HCT116 (cell line): ENCODE measurements at regions not wholly inside any gene's neighbourhood (a gene's known extent, or its start where the extent isn't known, plus 50 kb on each side); places are given as distances from the start of the nearest gene placed in this dataset.

ENCODE experiments used
- ATAC-seq: fragments of 200-7000 bp; cut with Tn5 transposase; 2 replicates; pipeline ENCODE4 v1.9.1; 2020; ENCODE audit warnings: mild to moderate bottlenecking, moderate library complexity
- BruUV-seq: library from RNA; stranded (reverse); fragments of 400-500 nt; replicated peaks from 2 replicates; lab custom pipeline; 2021; lab: Mats Ljungman, UMichigan
- CTCF ChIA-PET: fragments of 300-600 bp; sonication (Branson Sonifier 250); formaldehyde crosslinking; loops from one replicate; lab custom pipeline; 2021; ENCODE audit warnings: antibody characterized with exemption; lab: Charles Lee
- POLR2A ChIA-PET: fragments of 300-600, 350-600 bp; sonication (Branson Sonifier 250); formaldehyde crosslinking; loops from one replicate; lab custom pipeline; 2021; ENCODE audit warnings: antibody characterized with exemption; lab: Charles Lee
- RAD21 ChIA-PET, 2 experiments: fragments of 300-600 bp; sonication (Branson Sonifier 250); formaldehyde crosslinking; loops; one replicate each; lab custom pipeline; 2023; ENCODE audit warnings: low total read pairs in 2 of 2; ENCODE audit not compliant: uncharacterized antibody in 2 of 2, unreplicated experiment in 2 of 2, low non-redundant PET in 1 of 2; lab: Charles Lee
- DNase-seq: peaks from one replicate; pipeline ENCODE4 v3.0.0-alpha.2; 2010; ENCODE audit warnings: low read depth, low spot score
- H2AFZ ChIP-seq: fragments of 200-600 bp; shearing (Covaris generic), sonication (generic); 2 replicates; pipeline ENCODE4 v1.6.1; 2017; ENCODE audit warnings: low read depth, mixed run types, mixed read lengths, antibody characterized with exemption, low read length; ENCODE audit not compliant: poor library complexity, severe bottlenecking
- H3K27ac ChIP-seq: 2 replicates; pipeline ENCODE4 v1.5.1; 2012; ENCODE audit warnings: low read depth, low read length
- H3K27me3 ChIP-seq: fragments of 200-600 bp; sonication (generic); 2 replicates; pipeline ENCODE4 v1.6.1; 2016; ENCODE audit warnings: mixed run types, low read length, mixed read lengths; ENCODE audit not compliant: insufficient read depth
- H3K36me3 ChIP-seq, 2 experiments: fragments of 200-500 bp in 1 of 2; fragments of 200-600 bp in 1 of 2; sonication (Bioruptor generic) in 1 of 2; sonication (generic) in 1 of 2; 2 replicates each; pipeline versions ENCODE4 v1.5.1 to v1.6.1; 2014 to 2016; ENCODE audit warnings: low read length in 2 of 2, inconsistent platforms in 1 of 2, mixed read lengths in 1 of 2, mixed run types in 1 of 2; ENCODE audit not compliant: insufficient read depth in 2 of 2, control insufficient read depth in 1 of 2
- H3K4me1 ChIP-seq, 2 experiments: fragments of 200-600 bp in 1 of 2; sonication (generic) in 1 of 2; 2 replicates each; pipeline versions ENCODE4 v1.5.1 to v1.6.1; 2012 to 2017; ENCODE audit warnings: low read length in 2 of 2, inconsistent platforms in 1 of 2, mild to moderate bottlenecking in 1 of 2, mixed read lengths in 1 of 2, mixed run types in 1 of 2, moderate library complexity in 1 of 2; ENCODE audit not compliant: insufficient read depth in 2 of 2, control insufficient read depth in 1 of 2
- H3K4me2 ChIP-seq: fragments of 200-600 bp; sonication (generic); 2 replicates; pipeline ENCODE4 v1.6.1; 2017; ENCODE audit warnings: mixed run types, low read length, mixed read lengths
- H3K4me3 ChIP-seq, 2 experiments: fragments of 200-600 bp in 1 of 2; sonication (generic) in 1 of 2; replicated peaks in 1 of 2; 2 replicates each; pipeline ENCODE4 v1.5.1; 2011 to 2016; ENCODE audit warnings: low read length in 2 of 2, control low read depth in 1 of 2, low read depth in 1 of 2, mild to moderate bottlenecking in 1 of 2, mixed read lengths in 1 of 2, mixed run types in 1 of 2
- H3K79me2 ChIP-seq: fragments of 200-600 bp; sonication (generic); 2 replicates; pipeline ENCODE4 v1.6.1; 2017; ENCODE audit warnings: mild to moderate bottlenecking, mixed run types, low read length, moderate library complexity, mixed read lengths; ENCODE audit not compliant: insufficient read depth
- H3K9ac ChIP-seq: fragments of 200-600 bp; sonication (generic); 2 replicates; pipeline ENCODE4 v1.6.1; 2016; ENCODE audit warnings: low read length, mixed read lengths
- H3K9me2 ChIP-seq: fragments of 200-600 bp; sonication (generic), shearing (Covaris generic); 2 replicates; pipeline ENCODE4 v1.6.1; 2017; ENCODE audit warnings: mixed run types, mild to moderate bottlenecking, moderate library complexity; ENCODE audit not compliant: insufficient read depth
- H3K9me3 ChIP-seq, 2 experiments: fragments of 200-500 bp in 1 of 2; fragments of 200-600 bp in 1 of 2; sonication (Bioruptor generic) in 1 of 2; sonication (generic) in 1 of 2; 2 replicates each; pipeline ENCODE4 v1.6.1; 2014 to 2017; ENCODE audit warnings: low read length in 2 of 2, mixed read lengths in 2 of 2, inconsistent platforms in 1 of 2, low read depth in 1 of 2, mild to moderate bottlenecking in 1 of 2, mixed run types in 1 of 2, moderate library complexity in 1 of 2; ENCODE audit not compliant: control insufficient read depth in 1 of 2, insufficient read depth in 1 of 2
- H4K20me1 ChIP-seq: fragments of 200-600 bp; sonication (generic), shearing (Covaris generic); 2 replicates; pipeline ENCODE4 v1.6.1; 2017; ENCODE audit warnings: mixed run types, mild to moderate bottlenecking, moderate library complexity; ENCODE audit not compliant: insufficient read depth
- CBX3 ChIP-seq: IDR thresholded peaks from 2 replicates; pipeline ENCODE4 v1.6.1; 2012; ENCODE audit warnings: low read depth
- CEBPB ChIP-seq: IDR thresholded peaks from 2 replicates; pipeline ENCODE4 v1.6.1; 2012; ENCODE audit warnings: low read depth
- EGR1 ChIP-seq: IDR thresholded peaks from 2 replicates; pipeline ENCODE4 v1.6.1; 2012; ENCODE audit warnings: low read depth
- ELF1 ChIP-seq: IDR thresholded peaks from 2 replicates; pipeline ENCODE4 v1.6.1; 2012; ENCODE audit warnings: low read depth, borderline replicate concordance
- EZH2phosphoT487 ChIP-seq: fragments of 200-600 bp; IDR thresholded peaks from 2 replicates; pipeline ENCODE4 v1.6.1; 2018; ENCODE audit warnings: antibody characterized with exemption, borderline replicate concordance
- FOSL1 ChIP-seq: IDR thresholded peaks from 2 replicates; pipeline ENCODE4 v1.6.1; 2012; ENCODE audit warnings: low read depth
- POLR2A ChIP-seq: IDR thresholded peaks from 2 replicates; pipeline ENCODE4 v1.7.0; 2011; ENCODE audit warnings: borderline replicate concordance; ENCODE audit not compliant: insufficient read depth, insufficient read length; ENCODE audit errors: extremely low read depth
- POLR2AphosphoS5 ChIP-seq: IDR thresholded peaks from 2 replicates; pipeline ENCODE4 v1.6.1; 2011; ENCODE audit warnings: mild to moderate bottlenecking, low read depth, low read length, moderate library complexity
- SIN3A ChIP-seq: IDR thresholded peaks from 2 replicates; pipeline ENCODE4 v1.6.1; 2012; ENCODE audit warnings: low read depth
- SRF ChIP-seq: IDR thresholded peaks from 2 replicates; pipeline ENCODE4 v1.6.1; 2012; ENCODE audit warnings: low read depth
- TCF7L2 ChIP-seq: IDR thresholded peaks from 2 replicates; pipeline ENCODE4 v1.7.0; 2011; ENCODE audit warnings: borderline replicate concordance, inconsistent platforms; ENCODE audit not compliant: insufficient read depth, insufficient read length; ENCODE audit errors: extremely low read depth
- ZNF274 ChIP-seq: fragments of 200-500 bp; sonication (Bioruptor generic); IDR thresholded peaks from 2 replicates; pipeline ENCODE4 v1.6.1; 2014; ENCODE audit warnings: mild to moderate bottlenecking, low read depth, low read length, inconsistent platforms
- intact Hi-C: fragments of 100-400 bp; cut with micrococcal nuclease; formaldehyde crosslinking; loops from 2 replicates; pipeline ENCODE4 v1.10.0; 2022
- TF ChIP-seq, protein P1 (sequence below): IDR thresholded peaks from 2 replicates; pipeline ENCODE4 v1.6.1; 2011; ENCODE audit warnings: mild to moderate bottlenecking, low read length, moderate library complexity; ENCODE audit not compliant: insufficient replicate concordance; ENCODE audit errors: extremely low read depth
- TF ChIP-seq, protein P2 (sequence below), 3 experiments: fragments of 200-600 bp in 1 of 3; sonication (generic) in 1 of 3; IDR thresholded peaks in 2 of 3; conservative IDR thresholded peaks in 1 of 3; 2 replicates each; pipeline ENCODE4 v1.5.1; 2012 to 2017; ENCODE audit warnings: low read depth in 2 of 3, low read length in 2 of 3, antibody characterized with exemption in 1 of 3, borderline replicate concordance in 1 of 3, control low read depth in 1 of 3, mild to moderate bottlenecking in 1 of 3, mixed read lengths in 1 of 3, mixed run types in 1 of 3, moderate library complexity in 1 of 3; ENCODE audit not compliant: insufficient read depth in 1 of 3
- TF ChIP-seq, protein P3 (sequence below): IDR thresholded peaks from 2 replicates; pipeline ENCODE4 v1.6.1; 2012
- TF ChIP-seq, protein P4 (sequence below): IDR thresholded peaks from 2 replicates; pipeline ENCODE4 v1.6.1; 2012; ENCODE audit warnings: low read depth

DNA sequence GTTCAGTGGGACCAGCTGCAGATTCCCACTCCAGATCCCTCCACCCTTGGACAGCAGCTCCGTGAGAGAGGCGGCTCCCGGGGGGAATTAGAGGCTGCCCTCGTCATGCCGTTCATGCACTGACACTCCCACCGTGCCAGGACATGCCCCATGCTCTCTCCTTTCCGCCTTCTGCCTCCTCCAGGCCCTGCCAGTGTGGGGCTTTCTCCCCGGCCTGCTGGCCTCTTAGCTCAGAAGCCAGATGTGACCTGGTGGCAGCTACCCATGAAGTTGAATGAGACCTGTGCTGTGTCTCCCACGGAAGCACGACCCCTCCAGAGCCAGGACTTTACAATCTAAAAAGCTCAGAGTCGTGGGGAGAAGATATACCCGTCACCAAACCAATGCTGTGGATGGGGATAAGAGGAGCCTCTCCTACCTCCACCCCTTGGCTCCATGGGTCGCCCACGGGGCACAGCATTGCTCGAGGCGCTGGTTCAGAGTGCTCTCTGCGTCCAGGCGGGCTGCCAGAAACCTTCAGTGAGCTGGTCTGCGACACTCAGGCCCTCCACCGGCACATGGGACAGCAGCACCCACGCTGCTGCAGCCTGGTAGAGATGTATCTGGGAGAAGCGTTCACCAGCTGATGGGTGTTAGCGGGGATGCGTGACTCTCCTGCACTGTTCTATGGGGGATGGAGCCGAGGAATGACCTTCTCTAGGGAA lies 111.0 kb upstream of the GPC1 start:
- no peak overlapping the region for H2AFZ ChIP-seq

More for the DNA sequence above, 111.0 kb upstream of the GPC1 start:
- CTCF ChIA-PET: no interaction called here
- DNase-seq (no peak), ATAC-seq (no peak)
- H3K27ac ChIP-seq: no peak overlapping the region
- no TSS peak for BruUV-seq
- H3K36me3 ChIP-seq: no peaks in the 10 kb centered on the region
- no peaks in the 10 kb centered on the region for H3K9me3 ChIP-seq
- H3K4me1 ChIP-seq: peaks cover 13 to 18% of the 10 kb centered on the region in 2 experiments; a peak in 3 of 4 replicates
- POLR2A ChIA-PET: no interaction called here
- no peaks in the 10 kb centered on the region for H3K79me2 ChIP-seq
- no peak overlapping the region for H3K4me3 ChIP-seq
- intact Hi-C loops: no loop called here
- no peak overlapping the region for H3K9ac ChIP-seq
- TF ChIP-seq TCF7L2 (no peak), CEBPB (no peak), EGR1 (no peak), POLR2A (no peak), ELF1 (no peak), POLR2AphosphoS5 (no peak), SRF (no peak), SIN3A (no peak), CBX3 (no peak), EZH2phosphoT487 (no peak), ZNF274 (no peak), FOSL1 (no peak)
- TF ChIP-seq, protein P1, sequence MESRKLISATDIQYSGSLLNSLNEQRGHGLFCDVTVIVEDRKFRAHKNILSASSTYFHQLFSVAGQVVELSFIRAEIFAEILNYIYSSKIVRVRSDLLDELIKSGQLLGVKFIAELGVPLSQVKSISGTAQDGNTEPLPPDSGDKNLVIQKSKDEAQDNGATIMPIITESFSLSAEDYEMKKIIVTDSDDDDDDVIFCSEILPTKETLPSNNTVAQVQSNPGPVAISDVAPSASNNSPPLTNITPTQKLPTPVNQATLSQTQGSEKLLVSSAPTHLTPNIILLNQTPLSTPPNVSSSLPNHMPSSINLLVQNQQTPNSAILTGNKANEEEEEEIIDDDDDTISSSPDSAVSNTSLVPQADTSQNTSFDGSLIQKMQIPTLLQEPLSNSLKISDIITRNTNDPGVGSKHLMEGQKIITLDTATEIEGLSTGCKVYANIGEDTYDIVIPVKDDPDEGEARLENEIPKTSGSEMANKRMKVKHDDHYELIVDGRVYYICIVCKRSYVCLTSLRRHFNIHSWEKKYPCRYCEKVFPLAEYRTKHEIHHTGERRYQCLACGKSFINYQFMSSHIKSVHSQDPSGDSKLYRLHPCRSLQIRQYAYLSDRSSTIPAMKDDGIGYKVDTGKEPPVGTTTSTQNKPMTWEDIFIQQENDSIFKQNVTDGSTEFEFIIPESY: no peak
- TF ChIP-seq, protein P2, sequence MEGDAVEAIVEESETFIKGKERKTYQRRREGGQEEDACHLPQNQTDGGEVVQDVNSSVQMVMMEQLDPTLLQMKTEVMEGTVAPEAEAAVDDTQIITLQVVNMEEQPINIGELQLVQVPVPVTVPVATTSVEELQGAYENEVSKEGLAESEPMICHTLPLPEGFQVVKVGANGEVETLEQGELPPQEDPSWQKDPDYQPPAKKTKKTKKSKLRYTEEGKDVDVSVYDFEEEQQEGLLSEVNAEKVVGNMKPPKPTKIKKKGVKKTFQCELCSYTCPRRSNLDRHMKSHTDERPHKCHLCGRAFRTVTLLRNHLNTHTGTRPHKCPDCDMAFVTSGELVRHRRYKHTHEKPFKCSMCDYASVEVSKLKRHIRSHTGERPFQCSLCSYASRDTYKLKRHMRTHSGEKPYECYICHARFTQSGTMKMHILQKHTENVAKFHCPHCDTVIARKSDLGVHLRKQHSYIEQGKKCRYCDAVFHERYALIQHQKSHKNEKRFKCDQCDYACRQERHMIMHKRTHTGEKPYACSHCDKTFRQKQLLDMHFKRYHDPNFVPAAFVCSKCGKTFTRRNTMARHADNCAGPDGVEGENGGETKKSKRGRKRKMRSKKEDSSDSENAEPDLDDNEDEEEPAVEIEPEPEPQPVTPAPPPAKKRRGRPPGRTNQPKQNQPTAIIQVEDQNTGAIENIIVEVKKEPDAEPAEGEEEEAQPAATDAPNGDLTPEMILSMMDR (IDR thresholded peaks at IDR 0.05 in 2 of 3, conservative IDR thresholded peaks at IDR 0.05 in 1 of 3; ENCODE audit: borderline replicate concordance in 1 of 3, insufficient read depth in 1 of 3, low read depth in 2 of 3, low read length in 2 of 3): no peak
- TF ChIP-seq, protein P3, sequence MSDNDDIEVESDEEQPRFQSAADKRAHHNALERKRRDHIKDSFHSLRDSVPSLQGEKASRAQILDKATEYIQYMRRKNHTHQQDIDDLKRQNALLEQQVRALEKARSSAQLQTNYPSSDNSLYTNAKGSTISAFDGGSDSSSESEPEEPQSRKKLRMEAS: no peak
- TF ChIP-seq, protein P4, sequence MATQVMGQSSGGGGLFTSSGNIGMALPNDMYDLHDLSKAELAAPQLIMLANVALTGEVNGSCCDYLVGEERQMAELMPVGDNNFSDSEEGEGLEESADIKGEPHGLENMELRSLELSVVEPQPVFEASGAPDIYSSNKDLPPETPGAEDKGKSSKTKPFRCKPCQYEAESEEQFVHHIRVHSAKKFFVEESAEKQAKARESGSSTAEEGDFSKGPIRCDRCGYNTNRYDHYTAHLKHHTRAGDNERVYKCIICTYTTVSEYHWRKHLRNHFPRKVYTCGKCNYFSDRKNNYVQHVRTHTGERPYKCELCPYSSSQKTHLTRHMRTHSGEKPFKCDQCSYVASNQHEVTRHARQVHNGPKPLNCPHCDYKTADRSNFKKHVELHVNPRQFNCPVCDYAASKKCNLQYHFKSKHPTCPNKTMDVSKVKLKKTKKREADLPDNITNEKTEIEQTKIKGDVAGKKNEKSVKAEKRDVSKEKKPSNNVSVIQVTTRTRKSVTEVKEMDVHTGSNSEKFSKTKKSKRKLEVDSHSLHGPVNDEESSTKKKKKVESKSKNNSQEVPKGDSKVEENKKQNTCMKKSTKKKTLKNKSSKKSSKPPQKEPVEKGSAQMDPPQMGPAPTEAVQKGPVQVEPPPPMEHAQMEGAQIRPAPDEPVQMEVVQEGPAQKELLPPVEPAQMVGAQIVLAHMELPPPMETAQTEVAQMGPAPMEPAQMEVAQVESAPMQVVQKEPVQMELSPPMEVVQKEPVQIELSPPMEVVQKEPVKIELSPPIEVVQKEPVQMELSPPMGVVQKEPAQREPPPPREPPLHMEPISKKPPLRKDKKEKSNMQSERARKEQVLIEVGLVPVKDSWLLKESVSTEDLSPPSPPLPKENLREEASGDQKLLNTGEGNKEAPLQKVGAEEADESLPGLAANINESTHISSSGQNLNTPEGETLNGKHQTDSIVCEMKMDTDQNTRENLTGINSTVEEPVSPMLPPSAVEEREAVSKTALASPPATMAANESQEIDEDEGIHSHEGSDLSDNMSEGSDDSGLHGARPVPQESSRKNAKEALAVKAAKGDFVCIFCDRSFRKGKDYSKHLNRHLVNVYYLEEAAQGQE: no peak
- no peaks in the 10 kb centered on the region for H3K9me2 ChIP-seq
- H4K20me1 ChIP-seq: no peaks in the 10 kb centered on the region
- no peaks in the 10 kb centered on the region for H3K27me3 ChIP-seq
- H3K4me2 ChIP-seq: no peak overlapping the region
- RAD21 ChIA-PET: no interaction called here
